Gastrocnemius medialis (tissue), 4 donors: ENCODE measurements at regions not wholly inside any gene's neighbourhood (a gene's known extent, or its start where the extent isn't known, plus 50 kb on each side); places are given as distances from the start of the nearest gene placed in this dataset.

ENCODE experiments used
- ATAC-seq, 2 donors: fragments of 150-250 bp; one replicate each; pipeline ENCODE4 v1.9.1; 2016
- DNase-seq, 2 donors: peaks; one replicate each; pipeline ENCODE4 v3.0.0-alpha.2; 2019
- H3K27ac ChIP-seq, 4 donors: fragments of 200-600 bp; sonication (generic); 1 replicate in 1 of 4; 2 replicates in 3 of 4; pipeline ENCODE4 v1.5.1; 2016 to 2018; ENCODE audit warnings: mild to moderate bottlenecking in 2 of 4, moderate library complexity in 1 of 4
- H3K27me3 ChIP-seq, 3 donors: fragments of 200-600 bp; sonication (generic) in 2 of 3; 1 replicate in 1 of 3; 2 replicates in 2 of 3; pipeline versions ENCODE4 v1.5.1 to v1.6.0; 2016 to 2019; ENCODE audit warnings: mild to moderate bottlenecking in 1 of 3, moderate library complexity in 1 of 3
- H3K36me3 ChIP-seq, 2 donors: fragments of 200-600 bp; sonication (generic) in 1 of 2; one replicate each; pipeline ENCODE4 v1.5.1; 2017 to 2018
- H3K4me1 ChIP-seq, 2 donors: fragments of 200-600 bp; sonication (generic) in 1 of 2; one replicate each; pipeline ENCODE4 v1.5.1; 2016 to 2017; ENCODE audit warnings: mild to moderate bottlenecking in 2 of 2
- H3K4me3 ChIP-seq, 4 donors: fragments of 200-600 bp; sonication (generic) in 3 of 4; 1 replicate in 1 of 4; 2 replicates in 3 of 4; pipeline ENCODE4 v1.5.1; 2016 to 2019; ENCODE audit warnings: mild to moderate bottlenecking in 2 of 4
- H3K9me3 ChIP-seq, 3 donors: fragments of 200-600 bp; sonication (generic) in 2 of 3; 1 replicate in 1 of 3; 2 replicates in 2 of 3; pipeline ENCODE4 v1.5.1; 2016 to 2019
- CTCF ChIP-seq, 5 experiments: fragments of 450-650 bp in 3 of 5; fragments of 200-600 bp in 2 of 5; sonication (generic) in 2 of 5; IDR thresholded peaks in 4 of 5; conservative IDR thresholded peaks in 1 of 5; 1 replicate in 4 of 5; 2 replicates in 1 of 5; pipeline ENCODE4 v1.5.1; 2016 to 2019; ENCODE audit warnings: antibody characterized with exemption in 5 of 5, mild to moderate bottlenecking in 3 of 5, moderate library complexity in 3 of 5
- POLR2A ChIP-seq, 2 donors: fragments of 450-650 bp; IDR thresholded peaks; one replicate each; pipeline ENCODE4 v1.6.1; 2017; ENCODE audit warnings: antibody characterized with exemption in 2 of 2, mild to moderate bottlenecking in 2 of 2, moderate library complexity in 2 of 2
- in situ Hi-C, 4 donors: fragments of 200-750 bp; cut with MboI; loops; one replicate each; pipeline versions ENCODE4 v1.15.0 to v1.8.0; 2017; ENCODE audit warnings: low sequenced_read_pairs in 4 of 4
- intact Hi-C: fragments of 100-400 bp; cut with DNase I; formaldehyde crosslinking; loops from one replicate; pipeline ENCODE4 v1.15.1; 2023; ENCODE audit warnings: low total_unique reads

DNA sequence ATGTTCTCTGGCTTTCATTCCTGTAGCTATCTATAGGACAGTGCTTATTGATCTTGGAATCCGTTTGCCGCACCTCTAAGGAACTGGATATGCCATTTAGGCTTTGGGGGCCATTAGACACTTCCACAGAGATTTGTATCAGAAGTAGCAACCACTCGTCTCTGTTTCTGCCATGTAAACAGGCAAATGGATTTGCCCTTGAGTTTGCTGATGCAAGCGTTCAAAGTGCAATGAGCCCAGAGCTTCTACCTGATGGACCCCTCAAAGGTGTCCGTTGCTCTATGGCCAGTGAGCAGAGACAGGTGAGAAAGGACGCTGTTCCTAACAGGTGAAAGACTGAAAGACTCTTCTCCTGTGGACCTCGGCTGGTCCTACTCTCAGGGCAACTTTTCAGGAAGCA is 302.9 kb downstream of the ZNF536 start:
- in situ Hi-C loops = loop anchor here in 3 of 4 donors (10.0 to 25.0 kb wide), 4 partner anchors 687 to 1560 kb away; no protein-coding TSS in a partner anchor
- Histone ChIP-seq H3K9me3 (no peaks in the 10 kb centered on the region), H3K27me3 (no peaks in the 10 kb centered on the region), H3K4me3 (no peak overlapping the region), H3K4me1 (peaks cover 0 to 6% of the 10 kb centered on the region in 2 donors), H3K27ac (no peak overlapping the region), H3K36me3 (no peaks in the 10 kb centered on the region)
- DNase-seq (no peak), ATAC-seq (no peak)
- intact Hi-C loops = no loop called here
- no peak for TF ChIP-seq POLR2A (IDR thresholded peaks at IDR 0.05)
- TF ChIP-seq CTCF (IDR thresholded peaks at IDR 0.05 in 4 of 5, conservative IDR thresholded peaks at IDR 0.05 in 1 of 5) = no peak

DNA sequence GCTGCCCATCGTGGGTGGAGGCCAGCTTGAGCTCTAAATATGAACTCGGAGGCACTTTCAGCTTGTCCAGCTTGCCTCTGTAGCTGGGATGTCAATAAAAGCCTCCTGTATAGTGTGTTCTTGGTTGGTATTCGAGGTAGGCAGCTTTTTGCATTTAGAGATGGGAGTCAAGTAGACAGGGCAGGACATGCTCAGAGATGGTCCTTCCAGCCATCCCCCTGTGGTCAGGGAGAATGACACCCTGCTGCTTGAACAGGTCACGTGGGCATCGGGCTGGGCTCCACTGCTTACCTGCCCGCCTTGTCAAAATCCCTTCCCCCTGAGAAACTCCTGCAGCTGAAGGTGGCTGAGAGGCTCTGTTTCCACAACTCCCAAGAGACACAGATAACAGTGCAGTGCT is 302.5 kb downstream of the ZNF536 start:
- no peak overlapping the region for H3K27ac ChIP-seq
- ATAC-seq (no peak), DNase-seq (no peak)
- no peaks in the 10 kb centered on the region for H3K27me3 ChIP-seq
- intact Hi-C loops = no loop called here
- H3K36me3 ChIP-seq = no peaks in the 10 kb centered on the region
- H3K4me3 ChIP-seq = no peak overlapping the region
- TF ChIP-seq POLR2A (IDR thresholded peaks at IDR 0.05) = no peak
- no peak for TF ChIP-seq CTCF (IDR thresholded peaks at IDR 0.05 in 4 of 5, conservative IDR thresholded peaks at IDR 0.05 in 1 of 5)
- in situ Hi-C loops = loop anchor here (10.0 to 25.0 kb wide), 7 partner anchors 688 to 1563 kb away; no protein-coding TSS in a partner anchor
- peaks cover 0 to 7% of the 10 kb centered on the region in 2 donors for H3K4me1 ChIP-seq
- H3K9me3 ChIP-seq = no peaks in the 10 kb centered on the region

DNA sequence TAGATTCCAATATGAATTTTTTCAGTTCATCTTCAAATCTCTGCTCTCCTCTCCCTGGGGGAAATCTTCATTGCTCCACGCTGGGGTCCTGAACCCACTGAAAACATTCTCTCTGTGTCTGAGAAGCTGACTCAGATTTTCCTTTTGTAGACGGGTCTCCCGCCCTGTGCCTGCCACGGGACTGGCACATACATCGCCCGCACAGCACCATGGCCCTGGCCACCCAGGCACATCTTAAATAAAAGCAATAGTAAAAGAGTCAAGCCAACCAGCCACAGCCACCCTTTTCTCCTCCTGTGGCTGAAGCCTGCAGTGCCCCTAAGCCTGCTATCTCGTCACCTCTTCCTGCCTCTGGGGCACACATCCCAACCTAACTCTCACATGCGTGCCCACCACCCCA is 301.2 kb downstream of the ZNF536 start:
- in situ Hi-C loops = loop anchor here (10.0 to 25.0 kb wide), 4 partner anchors 911 to 1564 kb away; no protein-coding TSS in a partner anchor
- DNase-seq = no peak

GRCh38 chr19:30672926-30673325 is 300.7 kb downstream of the ZNF536 start:
- Histone ChIP-seq H3K36me3 (no peaks in the 10 kb centered on the region), H3K9me3 (no peaks in the 10 kb centered on the region), H3K4me1 (peaks cover 4 to 12% of the 10 kb centered on the region in 2 donors), H3K27me3 (peaks cover 0 to 9% (median 7%) of the 10 kb centered on the region in 3 donors), H3K27ac (no peak overlapping the region), H3K4me3 (no peak overlapping the region)
- no peak for TF ChIP-seq POLR2A (IDR thresholded peaks at IDR 0.05)
- no peak for TF ChIP-seq CTCF (IDR thresholded peaks at IDR 0.05 in 4 of 5, conservative IDR thresholded peaks at IDR 0.05 in 1 of 5)
- ATAC-seq = no peak
- DNase-seq = no peak
- in situ Hi-C loops (loop anchor here (10.0 to 25.0 kb wide), 4 partner anchors 911 to 1564 kb away; no protein-coding TSS in a partner anchor), intact Hi-C loops (no loop called here)

More for the DNA sequence above, 301.2 kb downstream of the ZNF536 start:
- ATAC-seq = no peak
- Histone ChIP-seq H3K27me3 (peaks cover 0 to 9% (median 7%) of the 10 kb centered on the region in 3 donors), H3K9me3 (no peaks in the 10 kb centered on the region), H3K27ac (no peak overlapping the region), H3K36me3 (no peaks in the 10 kb centered on the region), H3K4me3 (no peak overlapping the region), H3K4me1 (peaks cover 4 to 12% of the 10 kb centered on the region in 2 donors)
- TF ChIP-seq POLR2A (IDR thresholded peaks at IDR 0.05) (no peak), CTCF (IDR thresholded peaks at IDR 0.05 in 4 of 5, conservative IDR thresholded peaks at IDR 0.05 in 1 of 5) (no peak)
- intact Hi-C loops = no loop called here
